K562 (cell line): ENCODE measurements at regions not wholly inside any gene's neighbourhood (a gene's known extent, or its start where the extent isn't known, plus 50 kb on each side); places are given as distances from the start of the nearest gene placed in this dataset.

Experiments
- ATAC-seq: fragments of 200-7000 bp; cut with Tn5 transposase; 3 replicates; pipeline ENCODE4 v1.9.1; 2020; ENCODE audit warnings: moderate library complexity
- BruUV-seq: library from RNA; stranded (reverse); fragments of 400-500 nt; replicated peaks from 2 replicates; lab custom pipeline; 2021; lab: Mats Ljungman, UMichigan
- CTCF ChIA-PET: fragments of 300-600 bp; formaldehyde crosslinking; extraction: SDS; loops from one replicate; lab custom pipeline; 2021; ENCODE audit warnings: low intra/inter-chr PET ratio; lab: Yijun Ruan, JAX
- POLR2A ChIA-PET: fragments of 300-600, 350-650 bp; sonication (Branson Sonifier 250); formaldehyde crosslinking; extraction: SDS; loops from one replicate; lab custom pipeline; 2021; ENCODE audit warnings: antibody characterized with exemption, inconsistent platforms; lab: Yijun Ruan, JAX
- DNase-seq, 4 experiments: peaks; one replicate each; pipeline versions ENCODE4 v3.0.0 to v3.0.0-alpha.2; 2011 to 2018; ENCODE audit warnings: low spot score in 3 of 4, mixed read lengths in 3 of 4; ENCODE audit errors: extremely low read depth in 1 of 4
- FAIRE-seq: peaks from 2 replicates; lab custom pipeline; 2011; peaks lifted over from hg19 to GRCh38; lab: Jason Lieb, UNC
- H2AFZ ChIP-seq: 2 replicates; pipeline ENCODE4 v1.6.0; 2011; ENCODE audit warnings: low read depth, low read length, control low read depth, inconsistent platforms
- H3K27ac ChIP-seq: fragments of 200-600 bp; 3 replicates; pipeline ENCODE4 v1.8.0; 2011; ENCODE audit warnings: low read depth, mild to moderate bottlenecking, control low read depth, inconsistent platforms, low read length, moderate library complexity, mixed read lengths; ENCODE audit errors: extremely low read depth
- H3K27me3 ChIP-seq, 2 experiments: fragments of 300-600 bp in 1 of 2; 2 replicates in 1 of 2; 3 replicates in 1 of 2; pipeline versions ENCODE4 v1.6.0 to v1.8.0; 2011; ENCODE audit warnings: inconsistent platforms in 2 of 2, low read length in 2 of 2, mild to moderate bottlenecking in 1 of 2, mixed read lengths in 1 of 2, moderate library complexity in 1 of 2; ENCODE audit not compliant: control insufficient read depth in 2 of 2, insufficient read depth in 2 of 2
- H3K36me3 ChIP-seq: fragments of 300-600 bp; 3 replicates; pipeline ENCODE4 v1.8.0; 2011; ENCODE audit warnings: mild to moderate bottlenecking, low read length, inconsistent platforms; ENCODE audit not compliant: control insufficient read depth, insufficient read depth
- H3K4me1 ChIP-seq, 2 experiments: fragments of 200-600 bp in 1 of 2; replicated peaks in 1 of 2; 2 replicates in 1 of 2; 3 replicates in 1 of 2; pipeline versions ENCODE4 v1.5.1 to v1.8.0; 2011; ENCODE audit warnings: inconsistent platforms in 2 of 2, low read length in 2 of 2, mild to moderate bottlenecking in 1 of 2, mixed read lengths in 1 of 2, moderate library complexity in 1 of 2; ENCODE audit not compliant: control insufficient read depth in 2 of 2, insufficient read depth in 2 of 2
- H3K4me2 ChIP-seq: 2 replicates; pipeline ENCODE4 v1.6.1; 2011; ENCODE audit warnings: low read length, control low read depth, inconsistent platforms, mixed read lengths; ENCODE audit not compliant: insufficient read depth
- H3K4me3 ChIP-seq: fragments of 200-600 bp; sonication (generic), shearing (Covaris generic); 2 replicates; pipeline ENCODE4 v1.5.1; 2016; ENCODE audit warnings: control low read depth, inconsistent platforms
- H3K79me2 ChIP-seq: fragments of 200-600 bp; 3 replicates; pipeline ENCODE4 v1.8.0; 2011; ENCODE audit warnings: low read length, inconsistent platforms; ENCODE audit not compliant: control insufficient read depth, insufficient read depth
- H3K9ac ChIP-seq, 2 experiments: 2 replicates each; pipeline versions ENCODE4 v1.6.0 to v1.6.1; 2011; ENCODE audit warnings: low read depth in 2 of 2, low read length in 2 of 2, control low read depth in 1 of 2, inconsistent platforms in 1 of 2, mild to moderate bottlenecking in 1 of 2, mixed read lengths in 1 of 2; ENCODE audit not compliant: insufficient read depth in 1 of 2
- H3K9me1 ChIP-seq: one replicate; pipeline ENCODE4 v1.6.0; 2011; ENCODE audit warnings: inconsistent platforms, mild to moderate bottlenecking, low read length, moderate library complexity; ENCODE audit not compliant: control insufficient read depth, insufficient read depth
- H3K9me3 ChIP-seq: replicated peaks from 2 replicates; pipeline ENCODE4 v1.5.1; 2011; ENCODE audit warnings: low read depth, low read length, inconsistent platforms; ENCODE audit not compliant: control insufficient read depth, insufficient read depth
- H4K20me1 ChIP-seq: replicated peaks from 2 replicates; pipeline ENCODE4 v1.6.1; 2011; ENCODE audit warnings: low read length, inconsistent platforms, mixed read lengths; ENCODE audit not compliant: control insufficient read depth, insufficient read depth
- CBX8 ChIP-seq: fragments of 200-600 bp; sonication (generic); IDR thresholded peaks from 2 replicates; pipeline ENCODE4 v1.6.1; 2012; ENCODE audit warnings: borderline replicate concordance, mixed run types, low read depth, mild to moderate bottlenecking, moderate library complexity, mixed read lengths, low read length, control low read depth, inconsistent platforms; ENCODE audit not compliant: poor library complexity, severe bottlenecking; ENCODE audit errors: extremely low read depth
- EGR1 ChIP-seq: fragments of 450-650 bp; conservative IDR thresholded peaks from 2 replicates; pipeline ENCODE4 v1.6.1; 2017; ENCODE audit warnings: mild to moderate bottlenecking
- FOXA1 ChIP-seq: fragments of 450-650 bp; IDR thresholded peaks from 2 replicates; pipeline ENCODE4 v1.6.1; 2016; ENCODE audit warnings: mild to moderate bottlenecking, borderline replicate concordance
- RBM34 ChIP-seq: fragments of 200-400 bp; formaldehyde crosslinking; IDR thresholded peaks from 2 replicates; pipeline ENCODE4 v1.6.1; 2018; ENCODE audit warnings: low read length, borderline replicate concordance; ENCODE audit not compliant: insufficient read depth
- TEAD1 ChIP-seq, 2 experiments: fragments of 450-650 bp in 1 of 2; sonication (generic) in 1 of 2; formaldehyde crosslinking; IDR thresholded peaks; 2 replicates each; pipeline versions ENCODE4 v1.4.0 to v1.8.0; 2020 to 2022; ENCODE audit warnings: mild to moderate bottlenecking in 2 of 2, missing genetic modification reagents in 1 of 2
- VEZF1 ChIP-seq: fragments of 200-800 bp; sonication (Bioruptor generic); IDR thresholded peaks from 2 replicates; pipeline ENCODE4 v1.6.1; 2017; ENCODE audit warnings: missing genetic modification characterization, missing compliant biosample characterization
- whole genome bisulfite sequencing: fragments of 100-300 bp; shearing (Covaris generic); methylation state at CpG from one replicate; pipeline ENCODE4 v1.1.6; 2016; ENCODE audit warnings: low coverage, mixed read lengths; ENCODE audit not compliant: insufficient coverage; ENCODE audit errors: missing lambda C conversion rate; 5-methylcytosine and 5-hydroxymethylcytosine counted together
- in situ Hi-C: fragments of 300-500 bp; cut with MboI; formaldehyde crosslinking; loops from 4 replicates; pipeline ENCODE4 v1.15.0; 2018; ENCODE audit warnings: inconsistent platforms, mixed read lengths
- intact Hi-C: fragments of 100-400 bp; cut with micrococcal nuclease; formaldehyde crosslinking; loops from 2 replicates; pipeline ENCODE4 v1.14.2; 2022
- TF ChIP-seq, protein P1 (sequence below): sonication (generic); formaldehyde crosslinking; IDR thresholded peaks from 2 replicates; pipeline ENCODE4 v1.8.0; 2022; ENCODE audit warnings: missing genetic modification reagents, mild to moderate bottlenecking, moderate library complexity, borderline replicate concordance
- TF ChIP-seq, protein P2 (sequence below): fragments of 450-650 bp; conservative IDR thresholded peaks from 2 replicates; pipeline ENCODE4 v1.6.1; 2016; ENCODE audit warnings: missing genetic modification characterization, low read depth, mild to moderate bottlenecking, control low read depth, missing compliant biosample characterization

DNA sequence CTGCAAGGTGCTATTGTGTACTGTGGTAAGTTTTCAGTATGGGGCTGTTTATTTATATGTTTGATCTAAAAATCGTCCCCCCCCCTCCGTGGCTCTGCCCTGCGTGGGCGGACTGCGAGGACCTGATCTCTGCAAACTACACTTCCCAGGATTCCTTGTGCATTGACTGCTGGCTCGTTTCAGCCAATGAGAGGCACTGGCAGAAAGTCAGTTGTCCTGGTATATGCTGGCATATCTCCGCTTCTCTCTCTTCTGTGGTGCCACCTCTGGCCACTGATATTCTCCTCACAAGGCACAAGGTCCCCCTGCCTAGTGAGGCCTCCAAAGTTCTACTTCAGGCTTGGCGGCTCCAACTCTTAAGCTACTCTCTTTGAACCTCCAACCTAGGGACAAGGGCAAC lies 168.8 kb upstream of the ZFP42 start:
- H3K9me1 ChIP-seq: no peaks in the 10 kb centered on the region
- H3K4me1 ChIP-seq: no peaks in the 10 kb centered on the region
- no peak overlapping the region for H3K4me2 ChIP-seq
- H2AFZ ChIP-seq: no peak overlapping the region
- H3K9me3 ChIP-seq: no peaks in the 10 kb centered on the region
- DNase-seq: peak in 1 of 4 experiments; percentile 5
- H3K9ac ChIP-seq: no peak overlapping the region
- ChIA-PET CTCF (no interaction called here), POLR2A (no interaction called here)
- no peaks in the 10 kb centered on the region for H4K20me1 ChIP-seq
- no peak for ATAC-seq
- TF ChIP-seq EGR1 (peak; percentile 40; the same call in 1 of the 2 replicates), VEZF1 (CRISPR knock-in tag) (peak; percentile 28; the same call in 1 of the 2 replicates)
- TF ChIP-seq, protein P1, sequence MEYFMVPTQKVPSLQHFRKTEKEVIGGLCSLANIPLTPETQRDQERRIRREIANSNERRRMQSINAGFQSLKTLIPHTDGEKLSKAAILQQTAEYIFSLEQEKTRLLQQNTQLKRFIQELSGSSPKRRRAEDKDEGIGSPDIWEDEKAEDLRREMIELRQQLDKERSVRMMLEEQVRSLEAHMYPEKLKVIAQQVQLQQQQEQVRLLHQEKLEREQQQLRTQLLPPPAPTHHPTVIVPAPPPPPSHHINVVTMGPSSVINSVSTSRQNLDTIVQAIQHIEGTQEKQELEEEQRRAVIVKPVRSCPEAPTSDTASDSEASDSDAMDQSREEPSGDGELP: no peak
- intact Hi-C loops: no loop called here
- no peaks in the 10 kb centered on the region for H3K27me3 ChIP-seq
- WGBS: 3% methylated on average over 8 of the region's 8 CpGs
- no peak overlapping the region for H3K4me3 ChIP-seq
- H3K79me2 ChIP-seq: no peaks in the 10 kb centered on the region
- no TSS peak for BruUV-seq
- in situ Hi-C loops: no loop called here
- H3K36me3 ChIP-seq: no peaks in the 10 kb centered on the region
- FAIRE-seq: no peak
- H3K27ac ChIP-seq: no peak overlapping the region

- Histone ChIP-seq H3K9me3 (no peaks in the 10 kb centered on the region), H3K4me3 (no peak overlapping the region), H3K9ac (no peak overlapping the region), H3K9me1 (no peaks in the 10 kb centered on the region), H3K27me3 (no peaks in the 10 kb centered on the region), H3K79me2 (no peaks in the 10 kb centered on the region), H3K4me1 (no peaks in the 10 kb centered on the region), H3K27ac (no peak overlapping the region), H2AFZ (no peak overlapping the region), H3K4me2 (no peak overlapping the region), H3K36me3 (no peaks in the 10 kb centered on the region), H4K20me1 (no peaks in the 10 kb centered on the region)
- in situ Hi-C loops (no loop called here), intact Hi-C loops (no loop called here)
- CTCF ChIA-PET: no interaction called here
- FAIRE-seq (no peak), DNase-seq (no peak), ATAC-seq (no peak)
- POLR2A ChIA-PET: no interaction called here
- WGBS: 0% methylated on average over 6 of the region's 6 CpGs
- no TSS peak for BruUV-seq
- TF ChIP-seq CBX8 (no peak), FOXA1 (no peak), TEAD1 (CRISPR knock-in tag; IDR thresholded peaks at IDR 0.05) (no peak), RBM34 (no peak)
- TF ChIP-seq, protein P2, sequence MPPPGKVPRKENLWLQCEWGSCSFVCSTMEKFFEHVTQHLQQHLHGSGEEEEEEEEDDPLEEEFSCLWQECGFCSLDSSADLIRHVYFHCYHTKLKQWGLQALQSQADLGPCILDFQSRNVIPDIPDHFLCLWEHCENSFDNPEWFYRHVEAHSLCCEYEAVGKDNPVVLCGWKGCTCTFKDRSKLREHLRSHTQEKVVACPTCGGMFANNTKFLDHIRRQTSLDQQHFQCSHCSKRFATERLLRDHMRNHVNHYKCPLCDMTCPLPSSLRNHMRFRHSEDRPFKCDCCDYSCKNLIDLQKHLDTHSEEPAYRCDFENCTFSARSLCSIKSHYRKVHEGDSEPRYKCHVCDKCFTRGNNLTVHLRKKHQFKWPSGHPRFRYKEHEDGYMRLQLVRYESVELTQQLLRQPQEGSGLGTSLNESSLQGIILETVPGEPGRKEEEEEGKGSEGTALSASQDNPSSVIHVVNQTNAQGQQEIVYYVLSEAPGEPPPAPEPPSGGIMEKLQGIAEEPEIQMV (tag): no peak
These were observed 167.9 kb upstream of the ZFP42 start for GRCh38 chr4:187827631-187828030.
